ENCODE measurements at regions not wholly inside any gene's neighbourhood (a gene's known extent, or its start where the extent isn't known, plus 50 kb on each side); places are given as distances from the start of the nearest gene placed in this dataset.

DNA sequence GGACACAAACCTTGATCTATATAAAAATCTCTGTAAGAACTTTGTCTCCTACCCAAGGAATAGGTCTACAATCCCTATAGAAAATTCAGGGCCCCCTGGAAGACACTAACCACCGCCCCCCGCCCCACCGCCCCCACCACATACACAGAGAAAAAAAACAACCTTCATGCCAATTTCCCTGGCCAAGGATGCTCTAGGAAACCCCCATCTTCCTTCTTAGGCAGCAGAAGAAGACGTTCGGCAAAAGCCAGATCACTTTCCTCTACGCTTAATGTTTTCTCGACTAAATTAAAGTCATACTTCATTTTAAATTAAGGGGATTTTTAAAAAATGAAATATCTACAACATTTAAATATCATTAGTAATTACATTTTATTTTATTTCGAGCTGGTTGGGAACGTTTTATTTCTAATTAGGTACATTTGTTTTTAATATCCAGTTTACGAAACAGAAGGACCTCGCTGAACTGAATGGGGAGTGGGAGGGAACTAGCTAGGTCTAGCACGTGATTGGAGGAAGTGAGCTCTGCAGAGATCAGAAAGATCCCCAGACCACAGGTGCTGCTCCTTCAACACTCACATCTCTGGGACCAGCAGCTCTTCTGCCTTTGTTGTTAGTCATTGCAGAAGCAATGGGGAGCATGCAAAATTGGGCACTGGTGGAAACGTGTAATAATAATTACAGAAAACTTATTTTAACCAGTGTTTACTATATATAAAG, 472.3 kb downstream of the MN1 start:
- DNase-seq: no peak

- DNase-seq: no peak
Observed at GRCh38 chr22:27329966-27330645, 471.4 kb downstream of the MN1 start.

GRCh38 chr22:27331526-27332281, 469.9 kb downstream of the MN1 start:
- no peak for DNase-seq

GRCh38 chr22:27335102-27335660, 466.4 kb downstream of the MN1 start:
- DNase-seq: no peak

- DNase-seq: no peak
Observed at GRCh38 chr22:27336151-27337090, 465.1 kb downstream of the MN1 start.

GRCh38 chr22:27337676-27338075, 463.9 kb downstream of the MN1 start:
- DNase-seq: no peak

- DNase-seq: no peak
Observed at GRCh38 chr22:27340047-27340446, 461.5 kb downstream of the MN1 start.

DNA sequence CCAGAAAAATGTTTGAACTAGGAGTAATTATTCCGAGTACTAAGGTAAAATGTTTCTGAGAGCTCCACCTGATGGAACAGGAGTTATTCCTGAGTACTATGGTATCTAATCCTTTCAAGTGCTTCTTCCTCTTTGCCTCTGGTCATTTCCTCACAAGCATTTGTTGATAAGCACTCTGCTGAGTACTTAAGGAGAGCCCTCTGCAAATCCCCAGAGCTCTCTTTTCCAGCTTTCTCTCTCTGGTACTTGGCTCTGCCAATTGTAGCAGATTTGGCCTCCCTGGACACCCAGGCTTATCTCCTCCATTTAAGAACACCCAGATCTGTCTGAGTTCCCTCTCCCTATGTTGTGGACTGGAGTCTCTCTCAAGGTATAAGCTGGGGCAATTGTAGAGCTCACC, 457.0 kb downstream of the MN1 start:
- no peak for DNase-seq

- no peak for DNase-seq
Observed at GRCh38 chr22:27345691-27346090, 455.9 kb downstream of the MN1 start.

- DNase-seq: no peak
Observed at GRCh38 chr22:27347951-27348350, 453.6 kb downstream of the MN1 start.

DNA sequence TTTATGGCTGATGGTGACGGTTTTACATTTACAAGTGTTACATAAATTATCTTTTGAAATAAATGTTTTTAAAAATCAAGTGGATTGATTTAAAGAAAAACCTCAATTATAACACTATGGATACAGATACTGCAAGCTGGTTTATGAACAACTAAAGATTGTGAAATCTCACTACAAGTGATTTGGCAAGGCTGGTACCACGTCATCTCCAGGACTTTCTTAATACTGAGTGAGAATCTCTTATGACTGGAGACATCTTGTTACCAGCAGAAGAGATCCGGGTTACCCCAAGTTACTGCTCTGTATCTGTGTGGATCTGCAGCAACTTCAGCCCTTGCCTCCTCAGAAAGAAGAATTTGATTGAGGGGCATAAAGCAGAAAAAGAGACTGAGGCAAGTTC, 452.9 kb downstream of the MN1 start:
- DNase-seq: no peak

DNA sequence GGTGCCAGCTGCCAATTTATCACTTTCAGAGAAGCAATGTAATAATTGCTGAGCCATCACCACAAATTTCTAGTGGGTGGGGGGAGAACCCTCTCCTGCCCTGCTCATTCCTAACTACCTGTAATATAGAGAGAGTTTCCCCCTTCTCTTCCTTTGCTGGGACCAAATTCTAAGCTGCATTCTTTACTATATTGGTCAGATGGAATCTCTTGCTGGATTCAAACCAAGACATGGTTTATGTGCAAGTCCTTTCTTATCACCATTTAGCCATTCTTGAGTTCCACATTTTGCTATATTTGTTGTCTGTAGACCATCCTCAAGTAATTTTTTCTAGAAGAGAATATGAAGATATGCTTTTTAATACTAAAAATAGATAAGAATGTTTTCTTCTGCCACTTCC, 452.1 kb downstream of the MN1 start:
- DNase-seq: no peak

GRCh38 chr22:27350306-27350705, 451.2 kb downstream of the MN1 start:
- DNase-seq: no peak

- DNase-seq: no peak
Observed at GRCh38 chr22:27352426-27352825, 449.1 kb downstream of the MN1 start.

DNA sequence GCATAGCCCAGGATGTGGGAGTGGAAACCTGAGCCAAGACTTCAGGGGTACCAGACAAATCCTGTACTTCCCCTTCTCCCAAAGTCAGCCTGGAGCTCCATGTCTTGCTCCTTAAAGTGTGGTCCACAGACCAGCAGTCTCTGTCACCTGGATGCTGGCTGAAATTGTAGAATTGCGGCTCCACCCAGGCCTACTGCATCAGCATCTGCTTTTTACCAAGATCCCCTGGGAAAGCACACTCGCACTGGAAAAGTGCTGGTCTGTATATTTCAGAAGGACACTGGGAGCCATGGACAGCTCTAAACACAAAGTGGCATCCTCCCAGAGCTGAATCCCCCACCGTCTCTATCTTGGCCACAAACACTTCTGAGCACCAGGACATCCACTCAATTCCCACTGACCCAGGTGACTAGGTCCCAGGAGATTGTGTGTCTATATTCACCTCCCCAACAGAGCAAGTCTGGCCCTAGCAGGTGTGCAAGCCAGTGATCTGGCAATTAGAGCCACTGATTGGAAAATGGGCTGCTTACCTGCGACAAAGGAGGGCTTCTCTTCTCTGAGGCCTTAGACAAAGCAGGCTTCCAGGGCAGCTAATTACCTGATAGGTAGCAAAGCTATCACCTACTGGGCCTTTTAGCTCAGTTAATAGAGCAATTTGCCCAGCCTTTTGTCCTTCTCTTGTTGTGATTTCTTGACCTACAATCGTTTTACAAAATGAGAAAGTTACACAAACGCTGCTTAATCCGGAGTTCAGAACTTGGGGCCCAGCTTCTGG, 443.3 kb downstream of the MN1 start:
- DNase-seq: no peak

DNA sequence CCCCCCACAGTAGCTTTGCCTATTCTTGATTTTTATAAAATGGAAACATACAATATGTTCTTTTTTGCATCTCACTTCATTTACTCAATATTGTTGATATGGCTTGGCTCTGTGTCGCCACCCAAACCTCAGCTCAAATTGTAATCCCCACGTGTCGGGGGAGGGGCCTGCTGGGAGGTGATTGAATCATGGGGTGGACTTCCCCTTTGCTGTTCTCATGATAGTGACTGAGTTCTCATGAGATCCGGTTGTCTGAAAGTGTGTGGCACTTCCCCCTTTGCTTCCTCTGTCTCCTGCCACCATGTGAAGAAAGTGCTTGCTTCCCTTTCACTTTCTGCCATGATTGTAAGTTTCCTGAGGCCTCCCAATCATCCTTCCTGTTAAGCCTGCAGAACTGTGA, 431.3 kb downstream of the MN1 start:
- DNase-seq: peak; percentile 82

GRCh38 chr22:27370987-27371386, 430.6 kb downstream of the MN1 start:
- DNase-seq: no peak

- no peak for DNase-seq
Observed at GRCh38 chr22:27372364-27372763, 429.2 kb downstream of the MN1 start.

DNA sequence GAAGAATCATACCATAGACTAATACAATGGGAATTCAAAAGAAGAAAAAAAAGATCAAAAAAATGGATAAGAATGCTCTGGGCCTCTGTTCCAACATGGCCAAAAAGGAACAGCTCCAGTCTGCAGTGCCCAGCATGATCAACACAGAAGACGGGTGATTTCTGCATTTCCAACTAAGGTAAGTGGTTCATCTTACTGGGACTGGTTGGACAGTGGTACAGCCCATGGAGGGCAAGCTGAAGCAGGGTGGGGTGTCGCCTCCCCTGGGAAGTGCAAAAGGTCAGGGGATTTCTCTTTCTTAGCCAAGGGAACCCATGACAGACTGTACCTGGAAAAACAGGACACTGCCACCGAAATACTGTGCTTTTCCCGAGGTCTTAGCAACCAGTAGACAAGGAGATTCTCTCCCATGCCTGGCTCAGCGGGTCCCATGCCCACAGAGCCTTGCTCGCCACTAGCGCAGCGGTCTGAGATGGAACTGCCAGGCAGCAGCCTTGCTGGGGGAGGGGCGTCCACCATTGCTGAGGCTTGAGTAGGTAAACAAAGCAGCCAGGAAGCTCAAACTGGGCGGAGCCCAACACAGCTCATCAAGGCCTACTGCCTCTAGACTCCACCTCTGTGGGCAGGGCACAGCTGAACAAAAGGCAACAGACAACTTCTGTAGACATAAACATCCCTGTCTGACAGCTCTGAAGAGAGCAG, 428.4 kb downstream of the MN1 start:
- DNase-seq: no peak

DNA sequence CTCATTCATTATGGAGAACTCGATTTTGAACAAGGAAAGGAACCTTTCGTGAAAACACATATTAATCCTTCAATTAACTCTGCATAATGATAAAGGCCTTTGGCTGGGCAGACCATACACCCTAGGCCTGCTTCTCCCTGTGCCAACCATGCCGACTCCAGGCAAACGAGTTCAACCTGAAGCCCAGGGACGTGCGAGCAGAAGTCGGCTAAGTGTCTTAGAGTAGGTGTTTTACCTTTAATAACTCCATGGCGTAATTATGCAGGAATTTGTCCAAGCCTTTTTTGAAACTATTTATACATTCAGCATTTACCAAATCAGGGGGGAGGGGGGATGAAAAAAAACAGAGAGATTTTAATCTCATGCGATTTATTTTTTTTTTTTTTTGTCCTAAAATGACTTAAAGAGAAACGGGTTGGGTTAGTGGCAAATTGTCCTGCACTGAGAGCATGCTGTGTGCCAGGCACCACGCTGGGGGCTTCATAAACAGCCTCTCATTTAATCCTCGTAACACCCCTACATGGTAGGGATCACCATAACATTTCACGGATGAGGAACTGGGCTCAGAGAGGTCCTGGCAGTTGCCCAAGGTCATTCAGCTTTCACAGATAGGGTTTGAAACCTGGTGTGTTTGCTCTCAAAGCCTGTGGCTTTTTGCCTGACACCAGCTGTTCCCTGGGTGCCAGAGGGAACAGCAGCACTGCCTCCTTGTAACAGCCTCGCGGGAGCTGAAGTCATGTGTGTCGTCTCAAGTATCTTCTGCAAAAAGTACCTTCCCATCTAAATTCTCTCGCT, 423.9 kb downstream of the MN1 start:
- no peak for DNase-seq
